Endothelial cell of umbilical vein (primary cell): ENCODE measurements at regions not wholly inside any gene's neighbourhood (a gene's known extent, or its start where the extent isn't known, plus 50 kb on each side); places are given as distances from the start of the nearest gene placed in this dataset.

Source experiments
- BruUV-seq: library from RNA; stranded (reverse); fragments of 400-500 nt; replicated peaks from 2 replicates; lab custom pipeline; 2021; lab: Mats Ljungman, UMichigan
- CTCF ChIA-PET: fragments of 300-600, 350-600 bp; sonication (Branson Sonifier 250); formaldehyde crosslinking; loops from one replicate; lab custom pipeline; 2021; ENCODE audit warnings: antibody characterized with exemption, inconsistent platforms; lab: Charles Lee
- POLR2A ChIA-PET: fragments of 300-600, 350-600 bp; sonication (Branson Sonifier 250); formaldehyde crosslinking; loops from one replicate; lab custom pipeline; 2021; ENCODE audit warnings: antibody characterized with exemption, inconsistent platforms; lab: Charles Lee
- DNase-seq: peaks from one replicate; pipeline ENCODE4 v3.0.0-alpha.2; 2011; ENCODE audit warnings: low read depth, low spot score
- FAIRE-seq: peaks from 2 replicates; lab custom pipeline; 2011; peaks lifted over from hg19 to GRCh38; lab: Jason Lieb, UNC
- H2AFZ ChIP-seq: 2 replicates; pipeline ENCODE4 v1.6.0; 2012; ENCODE audit warnings: low read depth, low read length, control low read depth, inconsistent platforms
- H3K27ac ChIP-seq: 2 replicates; pipeline ENCODE4 v1.5.1; 2011; ENCODE audit warnings: low read depth, mild to moderate bottlenecking, control low read depth, low read length, moderate library complexity; ENCODE audit not compliant: insufficient read depth
- H3K27me3 ChIP-seq, 2 experiments: 2 replicates each; pipeline versions ENCODE4 v1.6.0 to v1.6.1; 2011; ENCODE audit warnings: low read length in 2 of 2, mixed read lengths in 1 of 2; ENCODE audit not compliant: control insufficient read depth in 2 of 2, insufficient read depth in 2 of 2
- H3K36me3 ChIP-seq, 2 experiments: 2 replicates in 1 of 2; 3 replicates in 1 of 2; pipeline ENCODE4 v1.5.1; 2011; ENCODE audit warnings: low read length in 2 of 2, mild to moderate bottlenecking in 1 of 2, moderate library complexity in 1 of 2; ENCODE audit not compliant: control insufficient read depth in 2 of 2, insufficient read depth in 2 of 2; ENCODE audit errors: extremely low read depth in 1 of 2
- H3K4me1 ChIP-seq: 3 replicates; pipeline ENCODE4 v1.5.1; 2011; ENCODE audit warnings: mild to moderate bottlenecking, low read length; ENCODE audit not compliant: control insufficient read depth, insufficient read depth; ENCODE audit errors: extremely low read depth
- H3K4me2 ChIP-seq: 2 replicates; pipeline ENCODE4 v1.6.1; 2011; ENCODE audit warnings: low read length, control low read depth, mixed read lengths; ENCODE audit not compliant: insufficient read depth
- H3K4me3 ChIP-seq, 3 experiments: fragments of 200-600 bp in 1 of 3; sonication (generic), shearing (Covaris generic) in 1 of 3; replicated peaks in 1 of 3; 2 replicates each; pipeline ENCODE4 v1.5.1; 2011 to 2016; ENCODE audit warnings: control low read depth in 3 of 3, low read length in 3 of 3, mild to moderate bottlenecking in 2 of 3, inconsistent platforms in 1 of 3, low read depth in 1 of 3, moderate library complexity in 1 of 3; ENCODE audit not compliant: insufficient read depth in 1 of 3
- H3K79me2 ChIP-seq: 2 replicates; pipeline ENCODE4 v1.6.0; 2012; ENCODE audit warnings: low read length, inconsistent platforms; ENCODE audit not compliant: control insufficient read depth, insufficient read depth
- H3K9ac ChIP-seq: replicated peaks from 2 replicates; pipeline ENCODE3; 2011; ENCODE audit warnings: low read length, control low read depth; ENCODE audit not compliant: insufficient read depth; ENCODE audit errors: extremely low read depth
- H3K9me1 ChIP-seq: replicated peaks from 3 replicates; pipeline ENCODE4 v1.6.0; 2011; ENCODE audit warnings: mild to moderate bottlenecking, low read length; ENCODE audit not compliant: control insufficient read depth, insufficient read depth; ENCODE audit errors: extremely low read depth
- H3K9me3 ChIP-seq: replicated peaks from 2 replicates; pipeline ENCODE4 v1.5.1; 2012; ENCODE audit warnings: low read length, inconsistent platforms; ENCODE audit not compliant: control insufficient read depth, insufficient read depth
- H4K20me1 ChIP-seq: replicated peaks from 2 replicates; pipeline ENCODE3; 2011; ENCODE audit warnings: mild to moderate bottlenecking, low read length; ENCODE audit not compliant: control insufficient read depth, insufficient read depth; ENCODE audit errors: extremely low read depth
- CTCF ChIP-seq, 2 donors: IDR thresholded peaks; 1 replicate in 1 of 2; 2 replicates in 1 of 2; pipeline ENCODE4 v1.5.1; 2011; ENCODE audit warnings: low read length in 2 of 2, mild to moderate bottlenecking in 2 of 2, moderate library complexity in 2 of 2, control low read depth in 1 of 2, inconsistent platforms in 1 of 2, low read depth in 1 of 2; ENCODE audit not compliant: insufficient read depth in 1 of 2; ENCODE audit errors: extremely low read depth in 1 of 2
- FOS ChIP-seq: IDR thresholded peaks from 2 replicates; pipeline ENCODE4 v1.6.1; 2011; ENCODE audit warnings: mild to moderate bottlenecking, low read length, moderate library complexity, borderline replicate concordance; ENCODE audit not compliant: insufficient read depth
- JUN ChIP-seq: IDR thresholded peaks from 2 replicates; pipeline ENCODE4 v1.6.1; 2011; ENCODE audit warnings: borderline replicate concordance, low read depth; ENCODE audit not compliant: insufficient read length, insufficient read depth
- MAX ChIP-seq: IDR thresholded peaks from 2 replicates; pipeline ENCODE4 v1.6.1; 2011; ENCODE audit not compliant: insufficient read depth, insufficient read length
- POLR2A ChIP-seq: IDR thresholded peaks from 2 replicates; pipeline ENCODE4 v1.6.1; 2012; ENCODE audit warnings: low read depth, mild to moderate bottlenecking, control low read depth, low read length
- POLR2AphosphoS5 ChIP-seq: IDR thresholded peaks from 2 replicates; pipeline ENCODE4 v1.6.1; 2012; ENCODE audit warnings: low read depth, mild to moderate bottlenecking, control low read depth, low read length, moderate library complexity; ENCODE audit not compliant: insufficient read depth
- dilution Hi-C: fragments of 300-500 bp; cut with MboI; formaldehyde crosslinking; loops from one replicate; pipeline ENCODE4 v1.15.0; 2019; ENCODE audit warnings: low sequenced_read_pairs; ENCODE audit not compliant: extremely low pct_ligation_motif_present
- intact Hi-C: fragments of 100-400 bp; cut with micrococcal nuclease; formaldehyde crosslinking; loops from one replicate; pipeline ENCODE4 v1.10.0; 2022

GRCh38 chr11:104704146-104704830 is 194.0 kb downstream of the CASP12 start:
- peak overlapping the region; percentile 76 for H3K4me2 ChIP-seq
- H3K9me1 ChIP-seq: no peaks in the 10 kb centered on the region
- CTCF ChIA-PET: interaction anchor here (0.6 to 1.6 kb wide), 6 partner anchors 9 to 1158 kb away, joined by 3 to 5 read pairs (median 4); no protein-coding TSS in a partner anchor
- H3K27ac ChIP-seq: no peak overlapping the region
- no peaks in the 10 kb centered on the region for H4K20me1 ChIP-seq
- dilution Hi-C loops: no loop called here
- no peak overlapping the region for H3K9ac ChIP-seq
- H3K79me2 ChIP-seq: no peaks in the 10 kb centered on the region
- no peaks in the 10 kb centered on the region for H3K27me3 ChIP-seq
- H3K4me1 ChIP-seq: peaks cover 25% of the 10 kb centered on the region
- POLR2A ChIA-PET: no interaction called here
- FAIRE-seq: no peak
- no peaks in the 10 kb centered on the region for H3K9me3 ChIP-seq
- H2AFZ ChIP-seq: no peak overlapping the region
- H3K4me3 ChIP-seq: no peak overlapping the region
- TF ChIP-seq POLR2AphosphoS5 (no peak), FOS (no peak), MAX (no peak)
- no peaks in the 10 kb centered on the region for H3K36me3 ChIP-seq
- DNase-seq: no peak
- BruUV-seq: no TSS peak
- intact Hi-C loops: loop anchor here (2.0 to 5.0 kb wide), 2 partner anchors 35 to 1233 kb away; no protein-coding TSS in a partner anchor

- intact Hi-C loops: loop anchor here (5.0 kb wide), 1 partner anchor 1237 kb away; no protein-coding TSS in a partner anchor
- H3K27ac ChIP-seq: no peak overlapping the region
- no peak overlapping the region for H3K4me2 ChIP-seq
Measured at GRCh38 chr11:104700609-104701008, 197.7 kb downstream of the CASP12 start.

More at GRCh38 chr11:104700609-104701008, 197.7 kb downstream of the CASP12 start:
- Histone ChIP-seq H3K9ac (no peak overlapping the region), H2AFZ (no peak overlapping the region), H3K4me3 (no peak overlapping the region), H3K36me3 (no peaks in the 10 kb centered on the region), H3K27me3 (peaks cover 3 to 4% of the 10 kb centered on the region in 2 experiments), H3K9me3 (no peaks in the 10 kb centered on the region), H3K4me1 (peaks cover 15% of the 10 kb centered on the region), H4K20me1 (no peaks in the 10 kb centered on the region), H3K9me1 (no peaks in the 10 kb centered on the region), H3K79me2 (no peaks in the 10 kb centered on the region)
- CTCF ChIA-PET: interaction anchor here (1.5 kb wide), 1 partner anchor 195 kb away, joined by 4 read pairs; no protein-coding TSS in a partner anchor
- FAIRE-seq: no peak
- no TSS peak for BruUV-seq
- POLR2A ChIA-PET: no interaction called here
- no peak for DNase-seq
- TF ChIP-seq POLR2A (no peak), JUN (no peak), CTCF (IDR thresholded peaks at IDR 0.05; ENCODE audit: extremely low read depth in 1 of 2, insufficient read depth in 1 of 2, low read depth in 1 of 2, low read length in 2 of 2) (no peak)
- dilution Hi-C loops: no loop called here
